AG10803 (cell line): ENCODE measurements at regions not wholly inside any gene's neighbourhood (a gene's known extent, or its start where the extent isn't known, plus 50 kb on each side); places are given as distances from the start of the nearest gene placed in this dataset.
"Not testable (repeated sequence)": the region's sequence is repeated elsewhere in the genome, so short reads cannot be mapped to it uniquely, and the experiment has no call there.

Experiments
- DNase-seq: peaks from one replicate; pipeline ENCODE4 v3.0.0; 2010; ENCODE audit warnings: low read depth
- H3K4me3 ChIP-seq: 2 replicates; pipeline ENCODE4 v1.5.1; 2011; ENCODE audit warnings: mild to moderate bottlenecking, low read length, control low read depth
- TF ChIP-seq, protein P1 (sequence below): conservative IDR thresholded peaks from 2 replicates; pipeline ENCODE4 v1.5.1; 2011; ENCODE audit warnings: mild to moderate bottlenecking, low read length, control low read depth, inconsistent platforms

DNA sequence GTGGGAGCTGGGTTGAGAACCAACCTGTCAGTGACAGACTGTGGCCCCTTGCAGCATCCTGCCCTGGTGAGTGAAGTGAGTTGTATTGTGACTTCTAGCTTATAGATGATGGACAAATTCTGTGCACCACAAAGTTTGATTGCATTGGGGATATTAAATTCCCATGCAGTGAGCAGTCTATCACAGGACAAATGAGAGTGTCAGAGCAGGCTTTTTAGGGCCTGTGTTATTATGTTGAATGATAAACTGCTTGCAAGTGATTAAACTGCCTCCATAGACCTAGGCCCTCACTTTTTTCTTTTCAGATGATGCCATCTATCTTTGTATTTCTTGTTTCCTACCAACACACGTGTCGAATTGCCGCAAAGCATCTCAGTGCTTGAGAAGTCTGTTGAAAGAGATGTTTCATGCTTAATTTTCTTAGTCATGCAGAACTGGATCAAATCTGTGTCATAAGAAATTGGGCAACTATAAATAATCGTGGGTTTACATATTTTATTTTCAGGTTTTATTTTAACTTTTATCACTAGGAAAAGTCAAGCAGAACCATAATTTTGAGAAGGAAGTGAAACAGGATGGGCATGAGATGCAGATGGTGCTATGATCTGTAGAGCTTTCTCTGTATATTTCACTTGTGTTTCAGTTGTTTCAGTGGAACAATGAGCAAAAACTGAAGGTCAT, 199.2 kb downstream of the S1PR1 start:
- DNase-seq = no peak
- TF ChIP-seq, protein P1, sequence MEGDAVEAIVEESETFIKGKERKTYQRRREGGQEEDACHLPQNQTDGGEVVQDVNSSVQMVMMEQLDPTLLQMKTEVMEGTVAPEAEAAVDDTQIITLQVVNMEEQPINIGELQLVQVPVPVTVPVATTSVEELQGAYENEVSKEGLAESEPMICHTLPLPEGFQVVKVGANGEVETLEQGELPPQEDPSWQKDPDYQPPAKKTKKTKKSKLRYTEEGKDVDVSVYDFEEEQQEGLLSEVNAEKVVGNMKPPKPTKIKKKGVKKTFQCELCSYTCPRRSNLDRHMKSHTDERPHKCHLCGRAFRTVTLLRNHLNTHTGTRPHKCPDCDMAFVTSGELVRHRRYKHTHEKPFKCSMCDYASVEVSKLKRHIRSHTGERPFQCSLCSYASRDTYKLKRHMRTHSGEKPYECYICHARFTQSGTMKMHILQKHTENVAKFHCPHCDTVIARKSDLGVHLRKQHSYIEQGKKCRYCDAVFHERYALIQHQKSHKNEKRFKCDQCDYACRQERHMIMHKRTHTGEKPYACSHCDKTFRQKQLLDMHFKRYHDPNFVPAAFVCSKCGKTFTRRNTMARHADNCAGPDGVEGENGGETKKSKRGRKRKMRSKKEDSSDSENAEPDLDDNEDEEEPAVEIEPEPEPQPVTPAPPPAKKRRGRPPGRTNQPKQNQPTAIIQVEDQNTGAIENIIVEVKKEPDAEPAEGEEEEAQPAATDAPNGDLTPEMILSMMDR = no peak
- H3K4me3 ChIP-seq = no peak overlapping the region

DNA sequence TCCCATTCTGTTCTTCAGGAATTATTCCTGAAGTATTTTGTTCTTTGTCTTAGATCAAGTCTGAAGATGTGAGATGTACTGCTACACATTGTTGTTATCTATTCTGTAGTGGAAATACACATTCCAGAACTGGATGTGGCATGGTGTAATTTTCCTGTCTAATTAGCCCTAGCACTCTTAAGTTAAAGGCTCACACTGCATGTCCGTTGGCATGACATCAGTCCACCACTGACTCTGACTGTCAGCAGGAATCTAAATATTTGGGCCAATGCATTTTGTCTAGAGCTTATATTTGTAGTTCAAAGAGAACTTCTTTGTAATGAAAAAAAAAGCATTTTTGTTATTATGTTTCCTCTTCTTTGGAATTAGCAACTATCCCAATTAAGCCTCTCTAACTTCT, 201.0 kb downstream of the S1PR1 start:
- no peak for DNase-seq
- TF ChIP-seq, protein P1 = no peak
- H3K4me3 ChIP-seq = no peak overlapping the region

DNA sequence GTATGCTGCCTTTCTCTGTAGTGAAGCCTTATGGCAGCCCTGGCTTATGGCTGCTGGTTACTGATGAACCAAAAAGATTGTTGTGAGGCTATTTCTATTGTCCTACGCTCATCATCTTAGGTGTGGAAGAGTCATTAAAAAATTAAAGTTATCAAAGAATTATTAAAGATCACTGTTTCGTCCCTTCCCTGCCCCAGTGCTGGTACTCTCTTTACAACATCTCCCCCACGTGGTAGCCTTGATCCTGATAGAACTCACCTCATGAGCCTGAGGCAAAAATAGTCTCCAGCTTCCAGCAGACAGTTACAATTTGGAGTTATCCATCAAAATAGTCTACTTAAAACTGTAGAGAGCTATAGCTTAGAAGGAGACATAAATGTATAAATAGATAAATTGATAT, 201.5 kb downstream of the S1PR1 start:
- peak; percentile 3 for DNase-seq
- TF ChIP-seq, protein P1 = peak; percentile 43
- H3K4me3 ChIP-seq = no peak overlapping the region

DNA sequence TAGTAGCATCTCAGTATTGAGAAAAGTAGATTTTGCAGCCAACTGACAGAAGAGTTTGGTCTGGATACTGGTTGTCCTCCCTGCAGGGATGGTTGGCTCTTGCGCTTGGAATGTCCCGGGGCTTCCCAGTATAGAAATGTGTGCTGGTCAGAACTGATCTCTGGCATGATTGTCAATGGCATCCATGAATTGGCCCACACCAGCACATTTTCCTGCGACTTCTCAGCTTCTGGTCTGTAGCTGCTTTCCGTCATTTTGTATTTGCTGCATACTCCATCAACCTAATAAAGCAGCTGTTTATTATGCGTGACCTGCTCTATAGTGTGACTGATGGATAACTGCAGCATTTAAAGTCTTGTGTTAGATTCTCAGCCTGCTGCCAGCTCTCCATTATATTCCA, 203.7 kb downstream of the S1PR1 start:
- H3K4me3 ChIP-seq = no peak overlapping the region
- DNase-seq = no peak
- TF ChIP-seq, protein P1 = no peak

DNA sequence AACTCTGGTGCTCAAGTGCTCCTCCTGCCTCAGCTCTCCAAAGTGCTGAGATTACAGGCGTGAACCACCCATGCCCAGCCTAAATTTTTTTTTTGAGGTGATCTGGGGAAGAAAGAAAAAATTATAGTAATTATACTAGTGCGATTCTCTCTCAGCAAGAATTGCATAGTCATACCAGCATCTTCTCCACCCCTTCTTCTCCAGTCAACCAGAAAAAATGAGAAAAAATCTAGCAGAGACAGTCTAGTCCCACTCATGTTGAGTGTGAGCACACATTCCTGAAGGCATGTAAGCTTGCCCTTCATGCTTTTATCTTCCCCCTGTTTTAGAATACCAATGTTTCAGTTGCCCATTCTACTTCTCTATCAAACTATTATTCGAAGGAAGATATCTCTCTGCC, 207.6 kb downstream of the S1PR1 start:
- DNase-seq = no peak
- no peak overlapping the region for H3K4me3 ChIP-seq
- TF ChIP-seq, protein P1 = no peak

DNA sequence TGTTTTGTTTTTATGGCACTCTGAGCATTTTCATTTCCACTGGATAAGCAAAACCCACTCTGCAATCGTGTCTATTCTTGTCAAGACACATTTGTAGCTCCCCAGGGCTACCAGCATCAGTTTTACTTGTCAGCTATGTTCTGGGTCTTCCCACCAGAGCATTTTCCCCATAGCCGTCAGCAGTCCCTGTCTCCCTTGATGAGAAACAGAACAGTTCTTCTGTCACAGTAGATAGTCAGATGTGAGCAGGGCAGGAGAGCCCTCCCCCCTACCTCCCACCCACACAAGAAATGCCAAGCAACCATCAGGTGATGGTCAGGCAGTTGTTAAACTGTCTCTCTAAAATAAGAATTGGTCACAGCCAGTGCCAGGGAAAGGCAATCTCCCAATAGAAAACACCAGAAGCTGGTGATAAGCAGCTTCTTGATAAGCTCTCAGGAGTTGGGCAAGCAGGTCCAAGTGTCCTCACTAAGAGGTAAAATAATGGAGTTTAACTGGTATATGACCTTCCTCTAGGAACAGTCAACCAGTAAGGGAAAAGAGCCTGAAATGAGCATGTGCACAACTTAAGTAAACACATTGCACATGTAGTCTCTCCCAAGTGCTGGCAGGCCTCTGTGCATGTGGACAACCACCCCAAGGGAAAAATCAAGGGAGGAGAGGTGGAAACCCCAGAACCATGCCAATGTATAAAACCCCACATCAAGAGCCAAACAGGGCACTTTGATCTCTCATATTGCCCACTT, 208.2 kb downstream of the S1PR1 start:
- TF ChIP-seq, protein P1 = no peak
- no peak overlapping the region for H3K4me3 ChIP-seq
- DNase-seq = no peak

DNA sequence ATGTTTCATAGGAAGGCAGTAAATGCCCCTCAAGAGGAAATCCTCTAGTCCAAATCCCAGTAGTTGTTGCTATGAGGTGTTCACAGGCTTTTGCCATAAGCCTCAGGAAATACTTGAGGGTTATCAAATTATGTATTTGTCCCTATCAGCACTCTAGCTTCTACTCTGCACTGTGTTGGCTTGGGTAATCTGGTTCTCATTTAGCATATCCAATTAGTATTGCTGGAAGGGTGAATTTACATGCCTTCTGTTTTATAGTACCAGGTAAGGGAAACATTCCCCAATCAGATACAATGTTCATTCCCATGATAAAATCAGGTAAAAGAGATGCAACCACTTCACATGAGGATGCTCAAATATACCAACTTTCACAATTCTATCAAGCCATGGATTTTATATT, 211.2 kb downstream of the S1PR1 start:
- H3K4me3 ChIP-seq = no peak overlapping the region
- no peak for DNase-seq
- TF ChIP-seq, protein P1 = no peak

DNA sequence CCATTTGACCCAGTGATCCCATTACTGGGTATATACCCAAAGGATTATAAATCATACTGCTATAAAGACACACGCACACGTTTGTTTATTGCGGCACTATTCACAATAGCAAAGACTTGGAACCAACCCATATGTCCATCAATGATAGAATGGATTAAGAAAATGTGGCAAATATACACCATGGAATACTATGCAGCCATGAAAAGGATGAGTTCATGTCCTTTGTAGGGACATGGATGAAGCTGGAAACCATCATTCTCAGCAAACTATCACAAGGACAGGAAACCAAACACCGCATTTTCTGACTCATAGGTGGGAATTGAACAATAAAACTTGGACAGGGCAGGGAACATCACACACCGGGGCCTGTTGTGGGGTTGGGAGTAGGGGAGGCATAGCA, 213.9 kb downstream of the S1PR1 start:
- not testable (repeated sequence) for DNase-seq, H3K4me3 ChIP-seq
